Natural killer cell treated with Interleukin-12 subunit alpha and Interleukin-12 subunit beta and Interleukin-15 and Interleukin-18, amount 100 ng/mL, for 72 hours (primary cell): ENCODE measurements at regions not wholly inside any gene's neighbourhood (a gene's known extent, or its start where the extent isn't known, plus 50 kb on each side); places are given as distances from the start of the nearest gene placed in this dataset.

ENCODE experiments used
- ATAC-seq, 2 donors: fragments of 150-1000 bp; cut with Tn5 transposase in 1 of 2; sonication (Bioruptor Pico), chemical (Tn5 transposase) in 1 of 2; 2 replicates each; pipeline ENCODE4 v1.10.0; 2021
- DNase-seq: peaks from one replicate; pipeline ENCODE4 v3.0.0; 2022; ENCODE audit warnings: low spot score
- H3K27ac Mint-ChIP-seq, 2 donors: 1 replicate in 1 of 2; 2 replicates in 1 of 2; pipeline ENCODE4 v1.8.0; 2022; ENCODE audit warnings: mixed read lengths in 2 of 2, mild to moderate bottlenecking in 1 of 2, moderate library complexity in 1 of 2
- H3K27me3 Mint-ChIP-seq, 2 donors: 1 replicate in 1 of 2; 2 replicates in 1 of 2; pipeline ENCODE4 v1.8.0; 2022; ENCODE audit warnings: mixed read lengths in 2 of 2
- H3K36me3 Mint-ChIP-seq: one replicate; pipeline ENCODE4 v1.8.0; 2022; ENCODE audit warnings: mixed read lengths
- H3K4me1 Mint-ChIP-seq, 2 donors: 1 replicate in 1 of 2; 2 replicates in 1 of 2; pipeline ENCODE4 v1.8.0; 2022; ENCODE audit warnings: low read depth in 2 of 2, mixed read lengths in 2 of 2, mild to moderate bottlenecking in 1 of 2
- H3K4me3 Mint-ChIP-seq: one replicate; pipeline ENCODE4 v1.8.0; 2022; ENCODE audit warnings: mixed read lengths
- H3K9me3 Mint-ChIP-seq: 2 replicates; pipeline ENCODE4 v1.8.0; 2022; ENCODE audit warnings: mixed read lengths

- no peaks in the 10 kb centered on the region for H3K27me3 Mint-ChIP-seq
Measured at GRCh38 chr17:79239205-79239604, 164.6 kb downstream of the ENGASE start.

GRCh38 chr17:79237448-79238053 lies 162.9 kb downstream of the ENGASE start:
- H3K27ac Mint-ChIP-seq = no peak overlapping the region

More at GRCh38 chr17:79239205-79239604, 164.6 kb downstream of the ENGASE start:
- no peaks in the 10 kb centered on the region for H3K4me1 Mint-ChIP-seq
- no peak for DNase-seq
- peak in 1 of 2 donors; percentile 39 for ATAC-seq
- no peak overlapping the region for H3K27ac Mint-ChIP-seq
- H3K36me3 Mint-ChIP-seq = no peaks in the 10 kb centered on the region
- no peaks in the 10 kb centered on the region for H3K9me3 Mint-ChIP-seq
- H3K4me3 Mint-ChIP-seq = no peak overlapping the region

DNA sequence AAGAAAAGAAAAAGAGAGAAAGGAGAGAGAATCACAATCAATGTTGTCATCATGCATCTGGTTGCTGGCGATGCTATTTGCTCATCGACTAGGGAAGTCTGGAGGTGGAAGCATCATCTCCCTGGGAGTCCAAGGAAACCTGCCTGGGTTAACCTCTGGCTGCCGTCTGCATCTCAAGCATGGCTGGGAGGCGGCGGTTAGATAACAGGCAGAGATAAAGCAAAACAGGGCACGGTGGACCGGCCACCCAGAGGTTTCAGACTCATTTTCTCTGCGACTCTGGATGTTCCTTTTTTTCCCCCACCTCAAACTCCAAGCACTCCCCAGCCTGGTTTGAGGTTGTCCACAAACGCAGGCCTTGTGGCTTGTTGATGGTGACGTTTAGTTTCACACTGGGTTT lies 161.2 kb downstream of the ENGASE start:
- Mint-ChIP-seq H3K4me3 (no peak overlapping the region), H3K27me3 (peaks cover 0 to 3% of the 10 kb centered on the region in 2 donors), H3K4me1 (no peaks in the 10 kb centered on the region), H3K27ac (no peak overlapping the region), H3K36me3 (no peaks in the 10 kb centered on the region), H3K9me3 (no peaks in the 10 kb centered on the region)
- ATAC-seq (no peak), DNase-seq (no peak)

More at GRCh38 chr17:79237448-79238053, 162.9 kb downstream of the ENGASE start:
- Mint-ChIP-seq H3K4me1 (no peaks in the 10 kb centered on the region), H3K36me3 (no peaks in the 10 kb centered on the region), H3K9me3 (no peaks in the 10 kb centered on the region), H3K4me3 (no peak overlapping the region), H3K27me3 (no peaks in the 10 kb centered on the region)
- no peak for DNase-seq
- no peak for ATAC-seq

- H3K9me3 Mint-ChIP-seq = no peaks in the 10 kb centered on the region
- H3K27me3 Mint-ChIP-seq = peaks cover 0 to 5% of the 10 kb centered on the region in 2 donors
- ATAC-seq (peak in 1 of 2 donors; percentile 20), DNase-seq (no peak)
- no peak overlapping the region for H3K4me3 Mint-ChIP-seq
- no peaks in the 10 kb centered on the region for H3K36me3 Mint-ChIP-seq
- H3K27ac Mint-ChIP-seq = no peak overlapping the region
- H3K4me1 Mint-ChIP-seq = no peaks in the 10 kb centered on the region
Measured at GRCh38 chr17:79233916-79234551, 159.4 kb downstream of the ENGASE start.

- ATAC-seq (no peak), DNase-seq (no peak)
- no peak overlapping the region for H3K27ac Mint-ChIP-seq
- H3K36me3 Mint-ChIP-seq = no peaks in the 10 kb centered on the region
- peaks cover 0 to 5% of the 10 kb centered on the region in 2 donors for H3K27me3 Mint-ChIP-seq
- no peaks in the 10 kb centered on the region for H3K9me3 Mint-ChIP-seq
- no peaks in the 10 kb centered on the region for H3K4me1 Mint-ChIP-seq
- H3K4me3 Mint-ChIP-seq = no peak overlapping the region
Measured at GRCh38 chr17:79232957-79233356, 158.3 kb downstream of the ENGASE start.

DNA sequence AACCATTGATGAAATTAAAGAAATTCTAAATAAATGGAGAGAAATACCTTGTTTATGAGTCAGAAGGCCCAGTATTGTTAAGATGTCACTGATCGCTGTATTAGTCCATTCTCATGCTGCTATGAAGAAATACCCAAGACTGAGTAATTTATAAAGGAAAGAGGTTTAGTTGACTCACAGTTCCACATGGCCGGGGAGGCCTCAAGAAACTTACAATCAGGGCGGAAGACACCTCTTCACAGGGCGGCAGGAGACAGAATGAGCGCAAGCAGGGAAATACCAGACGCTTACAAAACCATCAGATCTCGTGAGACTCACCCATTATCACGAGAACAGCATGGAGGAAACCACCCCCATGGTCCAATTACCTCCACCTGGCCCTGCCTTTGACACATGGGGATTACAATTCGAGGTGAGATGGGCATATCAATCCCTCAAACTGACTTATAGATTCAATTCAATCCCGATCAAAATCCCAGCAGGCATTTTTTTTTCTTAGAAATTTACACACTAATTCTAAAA lies 157.2 kb downstream of the ENGASE start:
- ATAC-seq (no peak), DNase-seq (no peak)
- Mint-ChIP-seq H3K36me3 (no peaks in the 10 kb centered on the region), H3K4me3 (no peak overlapping the region), H3K4me1 (no peaks in the 10 kb centered on the region), H3K27me3 (peaks cover 0 to 5% of the 10 kb centered on the region in 2 donors), H3K27ac (no peak overlapping the region), H3K9me3 (no peaks in the 10 kb centered on the region)

- Mint-ChIP-seq H3K4me1 (no peaks in the 10 kb centered on the region), H3K27me3 (peaks cover 0 to 8% of the 10 kb centered on the region in 2 donors), H3K9me3 (no peaks in the 10 kb centered on the region), H3K27ac (no peak overlapping the region), H3K4me3 (no peak overlapping the region), H3K36me3 (no peaks in the 10 kb centered on the region)
- DNase-seq (no peak), ATAC-seq (peak in 1 of 2 donors; percentile 20)
Measured at GRCh38 chr17:79230576-79230975, 156.0 kb downstream of the ENGASE start.

GRCh38 chr17:79226037-79226436 lies 151.4 kb downstream of the ENGASE start:
- Mint-ChIP-seq H3K36me3 (no peaks in the 10 kb centered on the region), H3K27me3 (peaks cover 0 to 19% of the 10 kb centered on the region in 2 donors), H3K9me3 (no peaks in the 10 kb centered on the region), H3K4me1 (no peaks in the 10 kb centered on the region), H3K27ac (no peak overlapping the region), H3K4me3 (no peak overlapping the region)
- DNase-seq = no peak
- no peak for ATAC-seq

DNA sequence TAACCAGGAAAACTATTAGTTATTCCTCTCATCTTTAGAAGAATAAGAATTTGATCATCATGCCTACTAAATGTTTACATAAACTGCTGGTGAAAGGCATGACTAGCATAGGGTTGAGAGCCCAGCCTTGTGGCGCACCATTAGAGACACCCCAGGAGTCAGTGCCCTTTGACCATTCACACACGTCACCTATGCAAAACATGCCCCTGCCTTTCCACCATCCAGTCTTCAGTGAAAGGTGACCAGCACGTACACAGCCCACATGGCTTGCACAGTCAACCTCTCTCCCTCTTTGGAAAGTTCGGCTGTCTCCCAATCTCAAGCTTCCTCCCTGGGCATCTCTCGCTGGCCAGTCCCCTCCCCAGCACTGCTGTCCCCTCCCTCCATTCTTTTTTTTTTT lies 150.3 kb downstream of the ENGASE start:
- no peak for DNase-seq
- ATAC-seq = no peak
- no peaks in the 10 kb centered on the region for H3K9me3 Mint-ChIP-seq
- H3K4me1 Mint-ChIP-seq = peaks cover 4 to 6% of the 10 kb centered on the region in 2 donors
- H3K4me3 Mint-ChIP-seq = no peak overlapping the region
- no peak overlapping the region for H3K27ac Mint-ChIP-seq
- H3K36me3 Mint-ChIP-seq = no peaks in the 10 kb centered on the region
- H3K27me3 Mint-ChIP-seq = peaks cover 10 to 19% of the 10 kb centered on the region in 2 donors

DNA sequence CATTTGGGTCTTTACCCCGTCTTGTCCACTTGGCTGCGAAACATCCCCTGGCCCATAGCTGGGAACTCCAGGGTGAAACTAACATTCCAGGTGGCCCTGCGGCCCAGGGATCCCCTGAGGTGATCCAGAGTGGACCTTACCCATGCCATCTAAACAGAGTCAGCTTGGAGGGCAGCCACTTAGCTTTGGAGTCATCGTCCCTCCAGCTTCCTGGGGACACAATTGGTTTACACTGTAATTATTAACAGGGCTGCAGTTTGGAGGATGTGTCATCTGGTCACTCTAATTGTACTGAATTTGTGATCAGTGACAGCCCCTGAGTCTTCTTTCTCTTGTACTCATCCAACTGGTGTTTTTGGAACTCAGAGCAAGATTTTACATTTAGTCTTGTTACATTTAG lies 149.9 kb downstream of the ENGASE start:
- ATAC-seq (no peak), DNase-seq (no peak)
- peaks cover 4 to 6% of the 10 kb centered on the region in 2 donors for H3K4me1 Mint-ChIP-seq
- H3K4me3 Mint-ChIP-seq = no peak overlapping the region
- H3K9me3 Mint-ChIP-seq = no peaks in the 10 kb centered on the region
- no peaks in the 10 kb centered on the region for H3K36me3 Mint-ChIP-seq
- H3K27ac Mint-ChIP-seq = no peak overlapping the region
- H3K27me3 Mint-ChIP-seq = peaks cover 10 to 19% of the 10 kb centered on the region in 2 donors

- ATAC-seq = no peak
- Mint-ChIP-seq H3K36me3 (no peaks in the 10 kb centered on the region), H3K27me3 (peaks cover 10 to 24% of the 10 kb centered on the region in 2 donors), H3K9me3 (no peaks in the 10 kb centered on the region), H3K4me1 (peaks cover 4 to 6% of the 10 kb centered on the region in 2 donors), H3K27ac (no peak overlapping the region), H3K4me3 (no peak overlapping the region)
- DNase-seq = no peak
Measured at GRCh38 chr17:79223953-79224352, 149.3 kb downstream of the ENGASE start.

DNA sequence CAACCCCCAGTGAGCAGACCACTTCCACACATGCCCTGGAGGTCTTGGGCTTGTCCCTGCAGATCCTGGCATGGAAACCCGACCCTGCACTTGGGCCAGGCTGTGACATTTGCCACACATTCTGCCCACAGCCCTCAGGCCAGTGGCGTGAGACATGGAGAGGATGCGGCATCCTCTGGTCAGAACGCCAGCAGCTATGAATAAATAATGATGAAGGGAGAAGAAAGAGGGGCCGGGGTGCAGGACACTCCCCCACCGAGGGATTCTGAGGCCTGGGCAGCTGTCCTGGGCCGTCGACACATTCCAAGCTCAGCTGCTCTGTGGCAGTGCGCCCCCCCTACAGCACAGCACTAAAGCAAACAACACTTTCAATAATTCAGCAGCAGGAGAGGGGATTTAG lies 148.8 kb downstream of the ENGASE start:
- H3K9me3 Mint-ChIP-seq = no peaks in the 10 kb centered on the region
- DNase-seq = no peak
- no peak overlapping the region for H3K27ac Mint-ChIP-seq
- no peak overlapping the region for H3K4me3 Mint-ChIP-seq
- peaks cover 10 to 24% of the 10 kb centered on the region in 2 donors for H3K27me3 Mint-ChIP-seq
- peaks cover 4 to 6% of the 10 kb centered on the region in 2 donors for H3K4me1 Mint-ChIP-seq
- H3K36me3 Mint-ChIP-seq = no peaks in the 10 kb centered on the region
- ATAC-seq = no peak

DNA sequence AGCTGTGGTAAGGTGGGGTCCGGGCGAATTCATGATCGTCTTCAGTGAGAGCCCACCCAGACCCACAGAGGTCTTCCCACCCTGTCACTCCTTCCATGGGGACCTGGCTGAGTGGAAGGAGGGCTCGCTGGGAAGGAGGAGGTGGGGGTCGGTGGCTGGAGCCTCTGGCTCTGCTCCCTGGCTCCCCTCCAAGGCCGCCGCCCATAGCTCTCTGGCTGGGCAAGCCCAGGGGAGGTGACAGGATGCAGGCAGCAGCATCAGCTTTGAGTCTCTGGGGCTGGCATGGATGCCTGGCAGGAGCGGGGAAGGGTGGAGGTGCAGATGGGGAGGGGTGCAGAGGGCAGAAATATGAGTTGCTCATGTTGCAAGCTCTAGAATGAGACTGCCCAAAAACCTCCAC lies 147.0 kb downstream of the ENGASE start:
- H3K4me1 Mint-ChIP-seq = peaks cover 4 to 6% of the 10 kb centered on the region in 2 donors
- H3K4me3 Mint-ChIP-seq = no peak overlapping the region
- DNase-seq = no peak
- H3K9me3 Mint-ChIP-seq = no peaks in the 10 kb centered on the region
- no peak overlapping the region for H3K27ac Mint-ChIP-seq
- no peaks in the 10 kb centered on the region for H3K36me3 Mint-ChIP-seq
- H3K27me3 Mint-ChIP-seq = peaks cover 10 to 24% of the 10 kb centered on the region in 2 donors
- no peak for ATAC-seq

GRCh38 chr17:79220713-79221291 lies 146.2 kb downstream of the ENGASE start:
- DNase-seq (no peak), ATAC-seq (no peak)
- peaks cover 10 to 20% of the 10 kb centered on the region in 2 donors for H3K27me3 Mint-ChIP-seq
- no peaks in the 10 kb centered on the region for H3K36me3 Mint-ChIP-seq
- no peak overlapping the region for H3K27ac Mint-ChIP-seq
- H3K4me1 Mint-ChIP-seq = peaks cover 4 to 6% of the 10 kb centered on the region in 2 donors
- H3K9me3 Mint-ChIP-seq = no peaks in the 10 kb centered on the region
- no peak overlapping the region for H3K4me3 Mint-ChIP-seq
